ENCODE measurements at regions not wholly inside any gene's neighbourhood (a gene's known extent, or its start where the extent isn't known, plus 50 kb on each side); places are given as distances from the start of the nearest gene placed in this dataset.
"Not testable (repeated sequence)": the region's sequence is repeated elsewhere in the genome, so short reads cannot be mapped to it uniquely, and the experiment has no call there.

- DNase-seq (ENCODE audit: low spot score): no peak
Observed at GRCh38 chr4:189162073-189162789, 778.4 kb upstream of the FRG1 start.

DNA sequence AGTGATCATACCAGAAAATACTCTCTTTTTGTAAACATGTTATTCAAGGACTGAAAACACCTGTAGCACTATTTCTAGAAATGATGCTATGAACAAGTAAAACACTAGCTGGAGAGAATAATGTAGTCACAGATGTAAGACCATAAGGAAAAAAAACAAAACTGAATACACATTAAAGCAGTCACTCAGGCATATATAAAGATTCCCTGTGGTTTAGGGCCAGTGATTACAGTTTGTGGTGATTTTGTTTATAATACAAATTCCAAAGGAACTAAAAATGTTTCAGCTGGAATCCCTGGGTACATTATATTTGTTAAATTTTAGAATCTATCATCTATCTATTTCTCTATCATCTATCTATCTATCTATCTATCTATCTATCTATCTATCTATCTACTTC is 777.8 kb upstream of the FRG1 start:
- no peak for DNase-seq (ENCODE audit: low spot score)

DNA sequence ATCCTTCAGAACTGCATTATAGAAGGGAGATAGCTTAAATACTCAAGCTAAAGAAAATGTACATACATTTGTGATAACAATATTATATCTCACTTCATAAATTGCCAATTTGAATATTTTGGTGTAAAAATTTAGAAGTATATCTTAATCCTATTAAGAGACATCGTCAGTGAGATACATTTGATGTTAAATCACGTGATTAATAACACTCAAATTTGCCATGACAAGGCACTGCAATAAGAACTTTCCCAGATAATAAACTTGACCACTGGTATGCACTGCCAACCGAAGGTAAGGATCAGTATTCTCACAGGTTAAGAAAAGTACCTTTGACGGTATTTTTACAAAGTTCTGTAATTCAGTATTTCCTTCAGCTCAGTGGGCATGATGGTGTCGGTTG is 764.7 kb upstream of the FRG1 start:
- DNase-seq (ENCODE audit: low spot score): no peak

DNA sequence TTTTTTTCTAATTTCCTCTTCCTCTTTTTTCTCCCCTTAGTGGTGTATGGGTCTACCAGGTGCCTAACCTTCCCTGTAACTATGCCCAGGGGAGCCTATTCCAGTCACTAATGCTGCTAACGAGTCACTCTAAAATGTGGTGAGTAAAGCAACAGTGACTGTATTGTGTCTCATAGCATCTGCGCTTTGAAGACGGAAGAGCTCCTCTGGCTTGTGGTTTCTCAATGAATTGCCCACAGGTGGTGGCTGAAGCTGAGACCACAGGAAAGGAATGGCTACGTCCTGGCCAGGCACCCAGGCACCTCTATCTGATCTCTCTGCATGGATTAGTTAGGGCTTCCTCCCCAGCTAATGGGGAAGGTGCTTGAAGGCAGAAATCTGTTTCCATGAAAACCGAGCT is 763.5 kb upstream of the FRG1 start:
- no peak for DNase-seq (ENCODE audit: low spot score)

GRCh38 chr4:189178125-189178746 is 762.4 kb upstream of the FRG1 start:
- no peak for DNase-seq (ENCODE audit: low spot score)

GRCh38 chr4:189185810-189186432 is 754.8 kb upstream of the FRG1 start:
- no peak for DNase-seq (ENCODE audit: low spot score)

DNA sequence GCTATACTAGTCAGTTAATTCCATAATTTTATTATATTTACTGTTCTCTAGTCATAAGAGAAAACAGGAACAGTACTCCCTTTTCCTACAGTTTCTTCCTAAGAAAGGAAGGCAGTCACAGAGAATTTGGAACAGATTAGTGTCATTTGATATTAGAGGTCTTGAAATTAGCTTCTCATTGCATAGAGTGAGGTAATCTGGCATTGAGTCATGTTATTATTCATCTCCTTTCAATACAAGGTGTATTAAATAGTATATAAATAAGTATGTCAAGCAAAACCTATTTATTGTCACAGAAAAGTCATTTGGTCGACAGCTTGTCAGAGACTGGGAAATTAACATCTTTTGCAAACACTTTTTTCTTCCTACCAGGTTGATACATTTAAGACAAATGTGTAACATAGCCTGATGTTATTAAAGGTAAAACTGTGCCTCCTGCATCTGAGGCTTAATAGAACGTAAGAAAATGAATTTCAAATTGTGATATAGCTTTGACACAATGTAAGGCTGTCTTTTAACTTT is 753.1 kb upstream of the FRG1 start:
- DNase-seq (ENCODE audit: low spot score): no peak

- DNase-seq (ENCODE audit: low spot score): no peak
Observed at GRCh38 chr4:189198624-189199023, 742.0 kb upstream of the FRG1 start.

GRCh38 chr4:189200353-189200752 is 740.3 kb upstream of the FRG1 start:
- no peak for DNase-seq (ENCODE audit: low spot score)

DNA sequence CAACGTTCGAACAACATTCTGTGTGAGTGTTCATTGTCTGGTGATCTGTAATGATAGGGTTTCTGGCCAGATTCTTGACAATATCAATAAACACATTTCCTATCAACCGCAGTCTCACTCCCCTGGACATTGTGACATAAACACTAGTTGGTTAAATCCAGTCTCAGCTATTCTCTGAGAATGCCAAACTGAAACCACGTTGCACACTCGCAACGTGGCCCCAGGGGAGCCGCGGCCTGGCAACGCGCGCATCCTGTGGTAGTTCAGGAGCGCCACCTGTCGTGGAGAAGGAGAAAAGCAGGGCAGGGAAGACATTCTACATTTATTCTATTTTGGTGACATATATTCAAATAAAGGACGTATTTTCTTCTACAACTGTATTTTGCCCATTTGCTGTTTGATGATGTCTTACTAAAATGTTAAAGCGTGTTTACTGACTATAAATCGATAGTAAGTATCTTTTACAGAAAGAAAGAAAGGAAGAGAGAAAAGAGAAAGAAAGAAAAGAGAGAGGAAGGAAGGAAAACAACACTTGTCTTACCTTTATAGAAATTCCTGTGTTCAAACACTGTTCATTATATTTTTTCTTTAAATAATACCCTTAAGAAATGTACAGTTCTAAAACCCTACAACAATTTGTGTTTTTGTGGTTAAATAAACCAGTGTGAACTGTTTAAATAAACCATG is 738.3 kb upstream of the FRG1 start:
- peak; percentile 33 for DNase-seq (ENCODE audit: low spot score)

DNA sequence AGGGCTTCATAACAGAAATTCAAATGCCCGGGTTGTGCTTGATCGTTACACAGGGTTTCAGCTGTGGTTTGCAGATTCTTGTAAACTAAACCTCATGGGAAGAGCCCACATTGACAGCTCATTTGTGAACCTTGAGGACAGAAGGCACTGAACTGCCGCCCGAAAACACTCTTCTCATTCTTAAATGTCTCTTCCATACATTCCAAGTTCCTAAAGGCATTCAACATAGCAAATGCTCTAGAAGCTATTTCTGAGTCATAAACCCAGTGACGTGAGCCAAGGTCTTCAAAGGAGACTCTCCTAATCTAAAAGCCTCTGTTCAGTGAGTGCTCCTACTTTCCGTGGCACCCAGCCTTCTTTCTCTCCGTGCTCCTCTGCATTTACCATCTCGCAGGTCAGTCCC is 737.8 kb upstream of the FRG1 start:
- peak; percentile 25 for DNase-seq (ENCODE audit: low spot score)

DNA sequence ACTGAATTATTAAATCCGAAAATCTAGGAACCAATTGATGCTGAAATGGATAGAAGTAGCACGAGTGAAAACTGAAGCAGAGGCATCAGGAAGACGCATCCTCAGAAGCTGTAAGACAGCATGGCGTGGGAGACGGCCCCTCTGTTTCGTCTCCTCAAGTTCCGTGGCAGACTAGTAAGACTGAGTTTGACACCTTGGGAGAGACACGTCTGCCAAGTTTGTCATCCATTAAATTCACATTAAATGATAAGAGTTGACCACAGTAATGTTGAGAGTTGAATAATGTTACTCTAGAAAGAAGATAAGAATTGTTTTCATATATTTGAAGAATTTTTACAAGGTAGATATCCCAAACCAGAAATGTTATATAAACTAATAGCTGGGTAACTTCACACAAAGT is 736.1 kb upstream of the FRG1 start:
- no peak for DNase-seq (ENCODE audit: low spot score)

DNA sequence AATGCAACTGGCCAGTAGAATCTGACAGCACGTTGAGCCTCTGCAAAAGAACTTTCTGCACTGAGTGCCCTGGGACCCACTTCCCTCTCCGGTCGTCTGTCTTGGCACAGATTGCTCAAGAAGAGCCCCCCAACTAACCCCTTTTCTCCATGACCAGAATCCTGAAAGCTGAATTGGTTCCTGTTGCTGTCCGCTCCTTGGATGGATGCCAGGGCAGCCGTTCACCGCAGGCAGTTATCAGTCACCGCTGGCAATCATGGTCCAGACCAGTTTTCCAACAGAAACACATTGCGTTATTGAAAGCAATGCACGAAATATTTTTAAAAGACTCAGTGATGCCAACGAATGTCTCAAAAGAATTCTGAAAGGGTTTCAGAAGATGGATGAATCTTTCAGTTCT is 733.7 kb upstream of the FRG1 start:
- no peak for DNase-seq (ENCODE audit: low spot score)

- DNase-seq (ENCODE audit: low spot score): no peak
Observed at GRCh38 chr4:189207872-189208271, 732.8 kb upstream of the FRG1 start.

DNA sequence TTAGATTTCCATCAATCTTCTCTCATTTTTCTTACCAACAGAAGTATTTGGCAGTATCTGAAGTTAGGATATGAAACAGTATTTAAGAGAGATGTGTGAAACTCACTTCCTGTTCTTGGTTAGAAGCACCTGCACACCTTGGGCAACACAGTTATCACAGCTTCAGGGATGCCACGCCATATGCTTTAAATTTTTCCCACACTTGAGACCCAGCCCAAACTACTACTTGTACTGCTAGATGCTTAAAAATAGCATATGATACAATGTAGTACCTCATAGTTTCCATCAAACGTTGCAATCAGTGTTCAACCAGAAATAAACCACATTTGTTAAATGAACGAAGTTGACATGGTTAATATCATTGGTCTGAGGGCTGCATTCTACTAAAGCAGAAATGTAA is 725.1 kb upstream of the FRG1 start:
- no peak for DNase-seq (ENCODE audit: low spot score)

DNA sequence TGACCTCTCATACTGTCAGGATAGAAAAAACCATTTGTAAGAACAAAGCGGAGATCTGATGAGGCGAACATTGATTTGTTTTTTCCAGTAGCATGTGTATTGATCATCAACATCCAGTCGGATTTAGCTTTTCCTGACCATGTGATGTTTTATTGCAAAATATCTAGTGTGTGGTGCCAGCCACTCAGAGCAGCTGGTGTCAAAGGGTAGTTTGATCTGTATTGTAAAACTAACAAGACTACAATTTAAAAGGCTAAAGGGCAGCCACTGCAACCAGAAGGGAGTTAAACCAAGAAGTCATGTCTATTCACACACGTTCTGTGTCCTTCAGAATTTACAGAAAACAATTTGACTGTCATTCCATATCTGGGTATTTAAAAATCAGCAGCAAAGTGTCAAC is 719.0 kb upstream of the FRG1 start:
- DNase-seq (ENCODE audit: low spot score): no peak

- no peak for DNase-seq (ENCODE audit: low spot score)
Observed at GRCh38 chr4:189228726-189229125, 711.9 kb upstream of the FRG1 start.

- no peak for DNase-seq (ENCODE audit: low spot score)
Observed at GRCh38 chr4:189232274-189232673, 708.4 kb upstream of the FRG1 start.

DNA sequence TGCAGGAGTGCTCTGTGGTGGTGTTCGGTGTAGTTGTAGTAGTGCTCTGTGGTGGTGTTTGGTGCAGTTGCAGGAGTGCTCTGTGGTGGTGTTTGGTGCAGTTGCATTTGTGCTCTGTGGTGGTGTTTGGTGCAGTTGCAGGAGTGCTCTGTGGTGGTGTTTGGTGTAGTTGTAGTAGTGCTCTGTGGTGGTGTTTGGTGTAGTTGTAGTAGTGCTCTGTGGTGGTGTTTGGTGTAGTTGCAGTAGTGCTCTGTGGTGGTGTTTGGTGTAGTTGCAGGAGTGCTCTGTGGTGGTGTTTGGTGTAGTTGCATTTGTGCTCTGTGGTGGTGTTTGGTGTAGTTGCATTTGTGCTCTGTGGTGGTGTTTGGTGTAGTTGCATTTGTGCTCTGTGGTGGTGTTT is 706.9 kb upstream of the FRG1 start:
- not testable (repeated sequence) for DNase-seq (ENCODE audit: low spot score)

GRCh38 chr4:189234948-189235347 is 705.7 kb upstream of the FRG1 start:
- not testable (repeated sequence) for DNase-seq (ENCODE audit: low spot score)

- DNase-seq (ENCODE audit: low spot score): no peak
Observed at GRCh38 chr4:189235599-189235998, 705.1 kb upstream of the FRG1 start.

GRCh38 chr4:189236321-189236720 is 704.4 kb upstream of the FRG1 start:
- not testable (repeated sequence) for DNase-seq (ENCODE audit: low spot score)
